ENCODE measurements at regions not wholly inside any gene's neighbourhood (a gene's known extent, or its start where the extent isn't known, plus 50 kb on each side); places are given as distances from the start of the nearest gene placed in this dataset.

DNA sequence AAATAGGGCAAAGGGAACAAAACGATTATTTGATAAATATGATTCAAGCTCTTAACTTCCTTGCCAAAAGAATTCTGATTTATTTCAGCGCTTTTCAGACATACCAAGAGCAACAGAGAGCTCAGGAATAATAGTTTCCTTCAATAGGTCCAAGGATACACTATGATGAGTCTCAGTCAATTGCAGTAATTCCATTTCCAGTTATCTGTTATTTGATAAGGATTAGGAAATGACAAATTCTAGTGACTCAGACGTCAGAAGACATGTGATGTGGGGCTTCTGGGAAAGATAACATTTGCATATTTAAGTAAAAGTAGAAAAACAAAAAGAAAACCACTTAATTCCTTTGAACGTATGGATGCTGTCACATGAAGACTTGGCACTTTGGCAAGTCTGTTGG lies 1250.8 kb upstream of the CDH18 start:
- no peak overlapping the region for H3K4me2 ChIP-seq (ENCODE audit: control insufficient read depth, insufficient read depth)
- H3K36me3 ChIP-seq (ENCODE audit: control insufficient read depth in 2 of 2, insufficient read depth in 2 of 2, low read length in 1 of 2), result no peaks in the 10 kb centered on the region
- RAD21 ChIA-PET (ENCODE audit: unreplicated experiment), result no interaction called here
- CTCF ChIA-PET, result no interaction called here
- no peak for ATAC-seq
- H3K4me1 ChIP-seq (ENCODE audit: control insufficient read depth, insufficient read depth, low read length), result no peaks in the 10 kb centered on the region
- FAIRE-seq, result no peak
- intact Hi-C loops (cut with micrococcal nuclease; ENCODE audit: unreplicated experiment), result no loop called here
- no peaks in the 10 kb centered on the region for H3K79me2 ChIP-seq (ENCODE audit: control insufficient read depth, insufficient read depth, low read length)
- H3K27ac ChIP-seq (ENCODE audit: control insufficient read depth, insufficient read depth), result no peak overlapping the region
- DNase-seq (ENCODE audit: low read depth, low spot score), result no peak
- no peaks in the 10 kb centered on the region for H3K9me3 ChIP-seq (replicated peaks; ENCODE audit: control insufficient read depth, insufficient read depth, low read length)
- WGBS (ENCODE audit: insufficient coverage, insufficient replicate concordance, low lambda C conversion rate, missing lambda C conversion rate), result 0% methylated on average over 4 of the region's 4 CpGs
- no peaks in the 10 kb centered on the region for H3K27me3 ChIP-seq (replicated peaks in 1 of 2; ENCODE audit: control insufficient read depth in 2 of 2, insufficient read depth in 2 of 2, low read length in 1 of 2)
- no TSS peak for BruUV-seq (replicated peaks)
- in situ Hi-C loops (cut with MboI), result no loop called here
- H3K4me3 ChIP-seq, result no peak overlapping the region
- H3K9ac ChIP-seq (ENCODE audit: control insufficient read depth, insufficient read depth, low read length), result no peak overlapping the region
- H4K20me1 ChIP-seq (ENCODE audit: control insufficient read depth, insufficient read depth), result no peaks in the 10 kb centered on the region
- SMC1A ChIA-PET (ENCODE audit: uncharacterized antibody, unreplicated experiment), result no interaction called here
- H2AFZ ChIP-seq (ENCODE audit: control insufficient read depth, low read depth, low read length), result no peak overlapping the region
- POLR2A ChIA-PET, result no interaction called here
- TF ChIP-seq NFXL1 (IDR thresholded peaks at IDR 0.05; ENCODE audit: borderline replicate concordance) (no peak), EED (IDR thresholded peaks at IDR 0.05; ENCODE audit: low read depth) (no peak), NFYB (IDR thresholded peaks at IDR 0.05; ENCODE audit: insufficient read depth, low read depth, low read length) (no peak), TARDBP (IDR thresholded peaks at IDR 0.05; ENCODE audit: borderline replicate concordance) (no peak), NBN (IDR thresholded peaks at IDR 0.05) (no peak), ZSCAN29 (IDR thresholded peaks at IDR 0.05) (no peak), JUNB (IDR thresholded peaks at IDR 0.05) (no peak), PAX5 (IDR thresholded peaks at IDR 0.05; ENCODE audit: borderline replicate concordance, low read depth, low read length) (no peak)
- TF ChIP-seq, protein P1, sequence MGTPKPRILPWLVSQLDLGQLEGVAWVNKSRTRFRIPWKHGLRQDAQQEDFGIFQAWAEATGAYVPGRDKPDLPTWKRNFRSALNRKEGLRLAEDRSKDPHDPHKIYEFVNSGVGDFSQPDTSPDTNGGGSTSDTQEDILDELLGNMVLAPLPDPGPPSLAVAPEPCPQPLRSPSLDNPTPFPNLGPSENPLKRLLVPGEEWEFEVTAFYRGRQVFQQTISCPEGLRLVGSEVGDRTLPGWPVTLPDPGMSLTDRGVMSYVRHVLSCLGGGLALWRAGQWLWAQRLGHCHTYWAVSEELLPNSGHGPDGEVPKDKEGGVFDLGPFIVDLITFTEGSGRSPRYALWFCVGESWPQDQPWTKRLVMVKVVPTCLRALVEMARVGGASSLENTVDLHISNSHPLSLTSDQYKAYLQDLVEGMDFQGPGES (IDR thresholded peaks at IDR 0.05), result no peak
- TF ChIP-seq, protein P2, sequence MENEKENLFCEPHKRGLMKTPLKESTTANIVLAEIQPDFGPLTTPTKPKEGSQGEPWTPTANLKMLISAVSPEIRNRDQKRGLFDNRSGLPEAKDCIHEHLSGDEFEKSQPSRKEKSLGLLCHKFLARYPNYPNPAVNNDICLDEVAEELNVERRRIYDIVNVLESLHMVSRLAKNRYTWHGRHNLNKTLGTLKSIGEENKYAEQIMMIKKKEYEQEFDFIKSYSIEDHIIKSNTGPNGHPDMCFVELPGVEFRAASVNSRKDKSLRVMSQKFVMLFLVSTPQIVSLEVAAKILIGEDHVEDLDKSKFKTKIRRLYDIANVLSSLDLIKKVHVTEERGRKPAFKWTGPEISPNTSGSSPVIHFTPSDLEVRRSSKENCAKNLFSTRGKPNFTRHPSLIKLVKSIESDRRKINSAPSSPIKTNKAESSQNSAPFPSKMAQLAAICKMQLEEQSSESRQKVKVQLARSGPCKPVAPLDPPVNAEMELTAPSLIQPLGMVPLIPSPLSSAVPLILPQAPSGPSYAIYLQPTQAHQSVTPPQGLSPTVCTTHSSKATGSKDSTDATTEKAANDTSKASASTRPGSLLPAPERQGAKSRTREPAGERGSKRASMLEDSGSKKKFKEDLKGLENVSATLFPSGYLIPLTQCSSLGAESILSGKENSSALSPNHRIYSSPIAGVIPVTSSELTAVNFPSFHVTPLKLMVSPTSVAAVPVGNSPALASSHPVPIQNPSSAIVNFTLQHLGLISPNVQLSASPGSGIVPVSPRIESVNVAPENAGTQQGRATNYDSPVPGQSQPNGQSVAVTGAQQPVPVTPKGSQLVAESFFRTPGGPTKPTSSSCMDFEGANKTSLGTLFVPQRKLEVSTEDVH (IDR thresholded peaks at IDR 0.05; ENCODE audit: low read depth, partially characterized antibody), result no peak
- TF ChIP-seq, protein P3, sequence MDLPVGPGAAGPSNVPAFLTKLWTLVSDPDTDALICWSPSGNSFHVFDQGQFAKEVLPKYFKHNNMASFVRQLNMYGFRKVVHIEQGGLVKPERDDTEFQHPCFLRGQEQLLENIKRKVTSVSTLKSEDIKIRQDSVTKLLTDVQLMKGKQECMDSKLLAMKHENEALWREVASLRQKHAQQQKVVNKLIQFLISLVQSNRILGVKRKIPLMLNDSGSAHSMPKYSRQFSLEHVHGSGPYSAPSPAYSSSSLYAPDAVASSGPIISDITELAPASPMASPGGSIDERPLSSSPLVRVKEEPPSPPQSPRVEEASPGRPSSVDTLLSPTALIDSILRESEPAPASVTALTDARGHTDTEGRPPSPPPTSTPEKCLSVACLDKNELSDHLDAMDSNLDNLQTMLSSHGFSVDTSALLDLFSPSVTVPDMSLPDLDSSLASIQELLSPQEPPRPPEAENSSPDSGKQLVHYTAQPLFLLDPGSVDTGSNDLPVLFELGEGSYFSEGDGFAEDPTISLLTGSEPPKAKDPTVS (IDR thresholded peaks at IDR 0.05; ENCODE audit: low read depth, low read length), result no peak
- TF ChIP-seq, protein P4, sequence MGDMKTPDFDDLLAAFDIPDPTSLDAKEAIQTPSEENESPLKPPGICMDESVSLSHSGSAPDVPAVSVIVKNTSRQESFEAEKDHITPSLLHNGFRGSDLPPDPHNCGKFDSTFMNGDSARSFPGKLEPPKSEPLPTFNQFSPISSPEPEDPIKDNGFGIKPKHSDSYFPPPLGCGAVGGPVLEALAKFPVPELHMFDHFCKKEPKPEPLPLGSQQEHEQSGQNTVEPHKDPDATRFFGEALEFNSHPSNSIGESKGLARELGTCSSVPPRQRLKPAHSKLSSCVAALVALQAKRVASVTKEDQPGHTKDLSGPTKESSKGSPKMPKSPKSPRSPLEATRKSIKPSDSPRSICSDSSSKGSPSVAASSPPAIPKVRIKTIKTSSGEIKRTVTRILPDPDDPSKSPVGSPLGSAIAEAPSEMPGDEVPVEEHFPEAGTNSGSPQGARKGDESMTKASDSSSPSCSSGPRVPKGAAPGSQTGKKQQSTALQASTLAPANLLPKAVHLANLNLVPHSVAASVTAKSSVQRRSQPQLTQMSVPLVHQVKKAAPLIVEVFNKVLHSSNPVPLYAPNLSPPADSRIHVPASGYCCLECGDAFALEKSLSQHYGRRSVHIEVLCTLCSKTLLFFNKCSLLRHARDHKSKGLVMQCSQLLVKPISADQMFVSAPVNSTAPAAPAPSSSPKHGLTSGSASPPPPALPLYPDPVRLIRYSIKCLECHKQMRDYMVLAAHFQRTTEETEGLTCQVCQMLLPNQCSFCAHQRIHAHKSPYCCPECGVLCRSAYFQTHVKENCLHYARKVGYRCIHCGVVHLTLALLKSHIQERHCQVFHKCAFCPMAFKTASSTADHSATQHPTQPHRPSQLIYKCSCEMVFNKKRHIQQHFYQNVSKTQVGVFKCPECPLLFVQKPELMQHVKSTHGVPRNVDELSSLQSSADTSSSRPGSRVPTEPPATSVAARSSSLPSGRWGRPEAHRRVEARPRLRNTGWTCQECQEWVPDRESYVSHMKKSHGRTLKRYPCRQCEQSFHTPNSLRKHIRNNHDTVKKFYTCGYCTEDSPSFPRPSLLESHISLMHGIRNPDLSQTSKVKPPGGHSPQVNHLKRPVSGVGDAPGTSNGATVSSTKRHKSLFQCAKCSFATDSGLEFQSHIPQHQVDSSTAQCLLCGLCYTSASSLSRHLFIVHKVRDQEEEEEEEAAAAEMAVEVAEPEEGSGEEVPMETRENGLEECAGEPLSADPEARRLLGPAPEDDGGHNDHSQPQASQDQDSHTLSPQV (IDR thresholded peaks at IDR 0.05), result no peak
- TF ChIP-seq, protein P5, sequence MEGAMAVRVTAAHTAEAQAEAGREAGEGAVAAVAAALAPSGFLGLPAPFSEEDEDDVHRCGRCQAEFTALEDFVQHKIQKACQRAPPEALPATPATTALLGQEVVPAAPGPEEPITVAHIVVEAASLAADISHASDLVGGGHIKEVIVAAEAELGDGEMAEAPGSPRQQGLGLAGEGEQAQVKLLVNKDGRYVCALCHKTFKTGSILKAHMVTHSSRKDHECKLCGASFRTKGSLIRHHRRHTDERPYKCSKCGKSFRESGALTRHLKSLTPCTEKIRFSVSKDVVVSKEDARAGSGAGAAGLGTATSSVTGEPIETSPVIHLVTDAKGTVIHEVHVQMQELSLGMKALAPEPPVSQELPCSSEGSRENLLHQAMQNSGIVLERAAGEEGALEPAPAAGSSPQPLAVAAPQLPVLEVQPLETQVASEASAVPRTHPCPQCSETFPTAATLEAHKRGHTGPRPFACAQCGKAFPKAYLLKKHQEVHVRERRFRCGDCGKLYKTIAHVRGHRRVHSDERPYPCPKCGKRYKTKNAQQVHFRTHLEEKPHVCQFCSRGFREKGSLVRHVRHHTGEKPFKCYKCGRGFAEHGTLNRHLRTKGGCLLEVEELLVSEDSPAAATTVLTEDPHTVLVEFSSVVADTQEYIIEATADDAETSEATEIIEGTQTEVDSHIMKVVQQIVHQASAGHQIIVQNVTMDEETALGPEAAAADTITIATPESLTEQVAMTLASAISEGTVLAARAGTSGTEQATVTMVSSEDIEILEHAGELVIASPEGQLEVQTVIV (IDR thresholded peaks at IDR 0.05; ENCODE audit: borderline replicate concordance, partially characterized antibody), result no peak

Data from GM12878 (cell line).